Suppressor macrophage treated with lipopolysaccharide for 4 hours (primary cell): ENCODE measurements at regions not wholly inside any gene's neighbourhood (a gene's known extent, or its start where the extent isn't known, plus 50 kb on each side); places are given as distances from the start of the nearest gene placed in this dataset.
A peak's percentile ranks its signal among the peaks of the same experiment; 100 is the strongest.
"Not testable (repeated sequence)": the region's sequence is repeated elsewhere in the genome, so short reads cannot be mapped to it uniquely, and the experiment has no call there.

Experiments used
- DNase-seq: peaks from one replicate; pipeline ENCODE4 v3.0.0-alpha.2; 2020

GRCh38 chr15:53209396-53210042 lies 419.4 kb upstream of the ONECUT1 start:
- no peak for DNase-seq

GRCh38 chr15:53208751-53209150 lies 418.6 kb upstream of the ONECUT1 start:
- DNase-seq: no peak

- DNase-seq: no peak
Measured at GRCh38 chr15:53203454-53203853, 413.3 kb upstream of the ONECUT1 start.

- no peak for DNase-seq
Measured at GRCh38 chr15:53202876-53203275, 412.7 kb upstream of the ONECUT1 start.

- peak; percentile 70 for DNase-seq
Measured at GRCh38 chr15:53197426-53197839, 407.3 kb upstream of the ONECUT1 start.

GRCh38 chr15:53196788-53197187 lies 406.7 kb upstream of the ONECUT1 start:
- DNase-seq: no peak

GRCh38 chr15:53196242-53196641 lies 406.1 kb upstream of the ONECUT1 start:
- DNase-seq: no peak

GRCh38 chr15:53193149-53193548 lies 403.0 kb upstream of the ONECUT1 start:
- DNase-seq: no peak

GRCh38 chr15:53189860-53190259 lies 399.7 kb upstream of the ONECUT1 start:
- DNase-seq: no peak

- not testable (repeated sequence) for DNase-seq
Measured at GRCh38 chr15:53183449-53183848, 393.3 kb upstream of the ONECUT1 start.

- no peak for DNase-seq
Measured at GRCh38 chr15:53171571-53171970, 381.4 kb upstream of the ONECUT1 start.

GRCh38 chr15:53166684-53167201 lies 376.6 kb upstream of the ONECUT1 start:
- DNase-seq: no peak

GRCh38 chr15:53165988-53166683 lies 376.0 kb upstream of the ONECUT1 start:
- DNase-seq: no peak

GRCh38 chr15:53160092-53160704 lies 370.1 kb upstream of the ONECUT1 start:
- DNase-seq: no peak

GRCh38 chr15:53159458-53159857 lies 369.3 kb upstream of the ONECUT1 start:
- no peak for DNase-seq

GRCh38 chr15:53158995-53159394 lies 368.9 kb upstream of the ONECUT1 start:
- no peak for DNase-seq

- no peak for DNase-seq
Measured at GRCh38 chr15:53133255-53133850, 343.2 kb upstream of the ONECUT1 start.

- DNase-seq: no peak
Measured at GRCh38 chr15:53130943-53131342, 340.8 kb upstream of the ONECUT1 start.

GRCh38 chr15:53129121-53129904 lies 339.2 kb upstream of the ONECUT1 start:
- no peak for DNase-seq

- DNase-seq: no peak
Measured at GRCh38 chr15:53128652-53129051, 338.5 kb upstream of the ONECUT1 start.

GRCh38 chr15:53126144-53126543 lies 336.0 kb upstream of the ONECUT1 start:
- DNase-seq: no peak

GRCh38 chr15:53122818-53123217 lies 332.7 kb upstream of the ONECUT1 start:
- no peak for DNase-seq

- not testable (repeated sequence) for DNase-seq
Measured at GRCh38 chr15:53116915-53117314, 326.8 kb upstream of the ONECUT1 start.
